Activated naive CD8-positive, alpha-beta T cell treated with anti-CD3 and anti-CD28 coated beads, Interleukin-2, amount 50 U/mL, for 16 hours (primary cell): ENCODE measurements at regions not wholly inside any gene's neighbourhood (a gene's known extent, or its start where the extent isn't known, plus 50 kb on each side); places are given as distances from the start of the nearest gene placed in this dataset.
"Not testable (repeated sequence)": the region's sequence is repeated elsewhere in the genome, so short reads cannot be mapped to it uniquely, and the experiment has no call there.

Experiments
- DNase-seq: peaks from one replicate; pipeline ENCODE4 v3.0.0-alpha.2; 2020; ENCODE audit warnings: low read depth, low spot score

DNA sequence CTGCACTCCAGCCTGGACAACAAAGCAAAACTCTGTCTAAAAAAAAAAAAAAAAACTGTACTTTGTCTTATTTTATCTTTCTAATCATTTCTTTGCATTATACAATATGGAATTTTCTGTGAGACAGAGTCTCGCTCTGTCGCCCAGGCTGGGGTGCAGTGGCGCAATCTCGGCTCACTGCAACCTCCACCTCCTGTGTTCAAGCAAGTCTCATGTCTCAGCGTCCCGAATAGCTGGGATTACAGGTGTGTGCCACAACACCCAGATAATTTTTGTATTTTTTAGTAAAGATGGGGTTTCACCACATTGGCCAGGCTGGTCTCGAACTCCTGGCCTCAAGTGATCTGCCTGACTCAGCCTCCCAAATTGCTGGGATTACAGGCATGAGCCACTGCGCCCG, 90.0 kb downstream of the MRPL14 start:
- not testable (repeated sequence) for DNase-seq

DNA sequence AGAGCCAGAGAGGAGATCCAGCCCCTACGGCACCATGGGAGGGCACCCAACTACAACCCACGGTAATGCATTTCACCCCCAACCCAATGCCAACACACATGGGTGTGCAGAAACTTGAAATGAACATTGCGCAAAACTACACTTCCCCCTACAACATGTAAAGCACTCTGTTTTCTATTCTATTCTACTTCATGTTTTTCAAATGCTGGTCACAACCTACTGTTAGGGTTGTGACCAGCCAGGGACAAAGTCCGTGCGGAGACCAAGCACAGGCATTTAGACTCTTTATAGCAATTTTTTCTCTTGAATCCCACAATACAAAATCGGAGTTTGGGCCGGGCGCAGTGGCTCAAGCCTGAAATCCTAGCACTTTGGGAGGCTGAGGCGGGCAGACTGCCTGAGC, 90.6 kb downstream of the MRPL14 start:
- DNase-seq: no peak

GRCh38 chr6:44036196-44036595, 91.1 kb downstream of the MRPL14 start:
- DNase-seq: no peak

DNA sequence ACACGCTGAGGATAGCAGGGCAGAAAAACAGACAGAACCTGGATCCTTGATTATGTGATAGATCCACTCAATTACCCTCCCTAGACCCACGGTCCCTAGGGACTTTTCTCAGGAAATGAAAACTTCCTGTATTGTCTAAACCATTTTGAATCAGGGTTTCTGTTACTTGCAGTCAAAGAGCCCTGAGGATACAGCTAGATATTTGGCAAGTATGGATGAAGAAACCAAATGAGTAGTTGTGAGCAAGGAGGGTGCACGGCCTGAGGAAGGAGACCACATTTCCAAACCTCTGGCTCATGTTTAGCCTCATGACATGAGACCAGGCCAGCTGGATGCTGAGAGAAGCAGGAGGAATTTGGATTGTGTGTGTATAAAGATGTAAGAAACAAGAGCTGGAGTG, 91.6 kb downstream of the MRPL14 start:
- DNase-seq: no peak

- DNase-seq: no peak
Measured at GRCh38 chr6:44034931-44035345, 92.3 kb downstream of the MRPL14 start.

DNA sequence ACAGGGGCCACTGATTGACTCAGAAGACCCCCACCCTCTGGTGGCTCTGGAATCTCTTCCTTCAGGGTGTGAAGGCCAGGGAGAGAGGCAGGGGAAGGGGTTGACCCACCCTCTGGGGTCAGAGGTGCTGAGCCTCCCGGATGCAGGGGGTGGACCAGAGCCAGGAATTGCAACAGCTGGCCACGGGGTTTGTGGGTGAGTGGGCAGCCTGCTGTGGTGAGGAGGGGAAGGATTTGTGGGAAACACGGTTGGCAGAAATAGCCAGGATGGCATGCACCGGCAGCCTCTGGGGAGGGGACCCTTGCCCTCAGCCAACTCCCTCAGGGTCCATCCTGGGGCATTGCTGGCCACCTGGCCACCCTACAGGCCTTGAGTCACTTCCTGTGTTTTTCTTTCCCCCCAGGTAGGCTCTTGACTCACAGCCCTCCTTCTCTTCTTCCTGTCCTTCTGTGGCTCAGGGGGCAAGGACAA, 92.8 kb downstream of the MRPL14 start:
- DNase-seq: no peak

DNA sequence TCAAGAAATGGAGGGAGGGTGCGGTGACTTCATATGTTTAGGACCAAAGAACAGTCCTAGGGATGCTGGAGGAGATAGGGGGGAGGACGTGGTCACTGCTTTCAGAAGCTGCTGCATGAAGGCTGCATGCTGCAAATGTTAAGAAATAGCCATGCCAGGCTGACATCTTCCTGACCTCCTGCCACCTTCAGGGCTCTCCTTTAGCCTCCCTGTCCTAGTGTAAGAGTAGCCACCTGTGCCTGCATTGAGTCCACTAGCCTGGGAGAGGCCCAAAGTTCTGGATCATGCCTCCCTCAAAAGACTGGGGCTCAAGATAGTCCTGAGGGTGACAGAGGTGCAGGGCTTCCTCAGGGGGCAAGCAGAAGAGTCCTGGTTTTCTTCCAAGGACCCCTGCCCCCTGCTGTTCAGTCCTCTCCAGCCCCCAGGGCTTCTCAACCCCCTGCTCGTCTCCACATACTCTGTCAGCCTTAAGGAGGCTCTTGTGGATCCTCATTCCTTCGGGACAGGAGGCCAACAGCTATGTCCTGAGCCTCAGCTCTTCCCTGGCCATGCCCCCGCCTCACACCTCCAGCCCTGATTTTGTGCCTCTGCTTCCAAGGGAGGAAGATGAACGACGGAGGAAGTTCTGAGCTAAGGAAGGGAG, 96.3 kb downstream of the MRPL14 start:
- no peak for DNase-seq

DNA sequence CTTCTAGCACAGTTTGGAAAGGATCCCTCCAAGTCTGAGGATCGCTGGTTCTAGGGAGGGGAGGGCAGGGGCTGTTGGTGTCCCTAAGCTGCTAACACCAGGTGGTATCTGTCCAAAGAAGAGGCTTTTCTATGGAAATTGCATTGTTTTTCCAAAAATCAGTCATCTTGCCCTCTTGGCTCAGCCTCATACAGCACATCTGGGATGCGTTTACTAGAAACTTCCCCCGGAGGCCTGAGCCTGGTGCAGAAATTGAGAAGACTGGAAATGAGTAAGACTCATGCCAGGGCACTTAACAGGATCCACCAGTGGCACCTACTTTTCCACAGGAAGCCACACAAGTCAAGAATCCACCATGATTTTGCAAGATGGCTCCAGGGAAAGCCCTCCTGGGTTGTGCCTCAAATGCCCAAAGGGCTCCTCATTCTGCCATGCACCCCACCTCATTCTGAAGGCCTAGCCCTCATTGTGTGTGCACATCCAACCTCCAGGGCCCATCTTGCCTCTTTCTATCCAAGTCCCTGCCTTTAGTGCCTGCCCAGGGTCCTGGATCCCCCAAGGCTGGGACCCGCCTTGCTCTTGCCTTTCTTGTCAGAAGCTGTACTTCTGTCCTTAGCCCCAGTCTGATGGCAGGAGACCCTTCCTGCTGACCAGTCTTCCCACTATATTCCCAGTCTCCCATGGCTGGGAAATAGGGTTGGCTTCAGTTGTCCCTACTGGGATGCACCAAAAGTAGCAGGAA, 97.6 kb downstream of the MRPL14 start:
- DNase-seq: no peak

DNA sequence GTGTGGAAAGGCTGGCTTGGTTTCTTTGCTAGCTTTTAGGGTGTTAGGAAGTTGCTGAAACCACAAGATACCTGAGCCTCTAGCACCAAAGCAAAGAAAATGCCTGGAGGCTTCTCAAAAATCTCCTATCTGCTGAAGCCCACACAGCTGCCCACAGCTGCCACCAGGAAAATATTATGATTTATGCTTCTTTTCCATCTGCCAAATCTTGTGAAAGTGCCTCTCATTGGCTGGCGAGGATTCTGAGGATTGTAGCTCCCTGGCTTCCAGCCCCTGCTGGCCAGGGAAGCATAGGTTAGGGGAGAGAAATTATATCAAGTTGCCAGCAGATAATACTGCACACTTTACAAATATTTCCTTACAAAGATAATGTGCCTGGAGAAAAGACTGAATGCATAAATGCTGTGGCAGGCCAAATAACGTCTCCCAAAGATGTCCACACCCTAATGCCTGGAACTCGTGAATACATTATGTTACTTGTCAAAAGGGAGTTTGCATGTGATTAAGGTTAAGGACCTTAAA, 98.4 kb downstream of the MRPL14 start:
- no peak for DNase-seq

GRCh38 chr6:44025226-44025625, 102.0 kb downstream of the MRPL14 start:
- no peak for DNase-seq

DNA sequence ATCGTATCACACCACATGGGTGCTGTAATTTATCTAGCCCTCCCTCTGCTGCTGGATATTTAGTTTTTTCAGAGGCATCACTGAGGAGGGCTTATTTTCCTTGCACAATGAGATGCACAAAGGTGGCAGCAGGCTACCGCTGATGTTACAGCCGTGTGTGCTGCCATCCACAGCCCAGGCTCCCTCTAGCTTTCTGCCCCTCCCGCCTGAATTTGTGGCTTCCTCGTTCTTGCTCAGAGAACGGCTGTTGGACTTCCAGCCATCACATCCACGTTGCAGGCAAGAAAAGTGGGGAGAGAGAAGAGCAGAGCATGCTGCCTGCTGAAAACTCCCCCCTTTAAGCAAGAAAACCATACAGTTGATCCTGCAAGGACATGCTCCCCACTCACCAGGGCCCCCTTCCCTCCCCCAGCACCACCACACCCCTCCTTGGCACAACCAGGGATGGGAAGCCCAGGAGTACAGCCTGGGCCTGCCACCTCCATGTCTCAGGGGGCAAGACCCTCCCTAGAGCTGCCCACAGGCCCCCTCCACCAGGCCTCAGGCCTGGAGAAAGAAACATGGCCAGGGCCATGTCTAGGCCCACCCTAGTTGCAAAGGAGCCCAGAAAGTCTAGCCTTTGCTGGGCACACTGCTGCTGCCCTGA, 102.6 kb downstream of the MRPL14 start:
- no peak for DNase-seq

GRCh38 chr6:44023586-44024454, 103.4 kb downstream of the MRPL14 start:
- DNase-seq: no peak

DNA sequence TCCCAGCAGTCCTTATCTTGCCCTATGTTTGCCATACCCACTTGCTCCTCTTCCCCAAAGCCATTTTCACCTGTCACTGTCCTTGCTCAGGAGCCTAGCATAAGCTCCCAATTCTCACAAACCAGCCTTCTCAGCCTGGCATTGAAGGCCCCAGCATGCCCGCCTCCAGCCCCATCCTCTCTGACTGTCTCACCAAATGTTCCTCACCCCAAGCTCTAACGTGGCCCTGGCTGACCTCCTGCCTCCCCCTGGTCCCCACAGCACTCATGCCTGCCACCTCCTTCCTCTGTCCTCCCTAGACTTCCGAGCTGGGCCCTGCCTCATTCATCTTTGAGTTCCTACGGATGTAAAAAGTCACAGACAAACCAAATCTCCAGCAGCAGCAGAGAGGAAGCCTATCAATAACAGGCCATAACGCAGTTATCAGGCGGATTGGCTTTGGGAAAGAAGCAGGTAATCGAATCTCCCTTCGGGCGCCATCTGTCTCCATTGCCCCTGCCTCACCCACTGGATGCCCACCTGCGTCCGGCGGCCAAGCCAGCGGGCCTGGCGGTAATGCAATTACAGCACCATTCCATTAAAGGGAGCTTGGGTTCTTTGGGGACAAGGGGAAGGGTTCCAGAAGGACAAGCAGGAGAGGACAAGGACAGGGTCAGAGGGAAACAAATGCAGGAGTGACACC, 104.4 kb downstream of the MRPL14 start:
- DNase-seq: no peak

DNA sequence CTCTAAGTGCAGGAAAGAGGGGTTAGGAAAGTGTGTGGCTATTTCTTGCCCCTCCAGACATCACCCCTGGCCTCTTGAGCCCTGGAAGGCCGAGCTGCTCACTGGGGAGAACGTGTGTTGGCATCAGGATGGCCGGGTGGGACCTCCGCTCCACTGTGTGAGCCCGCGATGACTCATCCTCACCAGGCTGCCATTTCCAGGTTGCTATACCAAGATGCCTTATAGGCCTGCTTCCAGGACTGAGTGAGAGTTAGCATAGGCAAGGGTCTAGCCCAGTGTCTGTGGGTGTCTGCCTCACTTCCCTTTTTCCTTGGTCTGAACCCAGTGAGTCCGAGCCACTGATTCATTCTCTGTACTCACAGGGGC, 105.0 kb downstream of the MRPL14 start:
- no peak for DNase-seq

DNA sequence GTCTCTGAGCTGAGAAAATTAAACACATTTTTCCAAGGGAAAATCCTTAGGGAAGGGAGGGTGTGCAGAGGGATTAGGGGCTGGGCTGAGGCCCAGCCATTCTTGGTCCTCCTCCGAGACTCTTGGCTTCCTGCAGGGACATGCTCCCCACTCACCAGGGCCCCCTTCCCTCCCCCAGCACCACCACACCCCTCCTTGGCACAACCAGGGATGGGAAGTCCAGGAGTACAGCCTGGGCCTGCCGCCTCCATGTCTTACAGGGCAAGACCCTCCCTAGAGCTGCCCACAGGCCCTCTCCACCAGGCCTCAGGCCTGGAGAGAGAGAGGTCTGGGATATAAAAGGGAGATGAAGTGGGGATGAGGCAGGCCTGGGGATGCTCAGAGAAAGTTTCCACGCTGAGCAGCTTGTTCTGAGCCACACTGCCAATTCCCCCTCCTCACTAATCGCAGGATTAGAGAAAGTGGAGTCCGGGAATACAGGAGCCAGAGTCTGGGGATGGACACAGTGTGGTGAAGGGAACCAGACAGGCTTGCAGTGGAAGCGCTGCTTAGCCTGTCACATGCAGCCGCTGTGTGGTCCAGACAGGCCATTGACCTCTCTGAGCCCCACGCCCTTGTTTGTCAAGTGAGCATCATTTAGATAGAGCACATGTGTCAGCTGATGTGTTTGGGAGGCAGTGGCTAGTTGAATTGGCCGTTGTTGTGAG, 105.5 kb downstream of the MRPL14 start:
- DNase-seq: no peak

DNA sequence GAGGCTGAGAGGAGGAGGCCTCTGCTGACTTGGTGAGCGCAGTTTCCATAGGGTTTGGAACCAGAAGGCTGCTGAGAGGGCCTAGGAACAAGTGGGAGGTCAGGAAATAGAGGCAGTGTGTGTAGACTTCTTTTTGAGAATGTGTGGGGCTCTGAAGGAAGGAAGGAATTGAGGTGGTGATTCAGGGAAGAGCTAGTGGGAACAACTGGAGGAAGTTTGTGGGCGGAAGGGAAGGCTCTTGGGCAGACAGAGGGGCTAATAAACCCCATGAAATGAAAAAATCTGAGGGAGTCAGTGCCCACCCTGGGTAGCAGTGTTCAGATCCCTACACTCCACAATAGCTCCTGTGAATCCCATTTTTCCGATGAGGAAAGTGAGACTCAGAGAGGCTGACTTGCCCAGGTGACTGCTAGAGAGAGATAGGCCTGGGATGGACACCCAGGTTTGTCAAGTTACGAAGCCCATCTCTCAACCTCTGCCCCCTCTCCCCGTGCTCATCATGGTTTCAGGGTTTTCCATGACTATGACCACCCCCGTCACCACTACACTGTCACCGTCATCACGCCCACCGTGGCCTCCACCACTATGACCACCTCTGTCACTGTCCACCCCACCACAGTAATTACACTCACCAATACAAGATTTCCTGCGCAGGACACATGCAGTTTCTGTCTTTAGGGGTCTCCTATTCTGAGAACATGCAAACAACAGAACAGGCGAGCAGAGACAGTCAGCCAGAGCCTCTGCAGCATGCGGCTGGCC, 106.4 kb downstream of the MRPL14 start:
- no peak for DNase-seq

- no peak for DNase-seq
Measured at GRCh38 chr6:44020148-44020547, 107.1 kb downstream of the MRPL14 start.

DNA sequence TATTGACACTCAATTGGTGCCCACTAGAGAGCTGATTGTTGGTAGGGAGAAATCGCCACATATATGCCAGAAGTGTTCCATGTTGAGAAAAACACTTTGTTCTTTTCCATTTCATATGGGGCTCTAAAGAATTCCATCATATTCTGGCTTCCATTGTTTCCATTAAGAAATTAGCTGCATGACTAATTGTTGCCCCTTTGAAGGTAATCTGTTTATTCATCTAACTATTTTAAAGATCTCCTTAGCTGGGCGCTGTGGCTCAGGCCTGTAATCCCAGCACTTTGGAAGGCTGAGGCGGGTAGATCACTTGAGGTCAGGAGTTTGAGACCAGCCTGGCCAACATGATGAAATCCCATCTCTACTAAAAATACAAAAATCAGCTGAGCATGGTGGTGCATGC, 109.9 kb downstream of the MRPL14 start:
- DNase-seq: not testable (repeated sequence)

DNA sequence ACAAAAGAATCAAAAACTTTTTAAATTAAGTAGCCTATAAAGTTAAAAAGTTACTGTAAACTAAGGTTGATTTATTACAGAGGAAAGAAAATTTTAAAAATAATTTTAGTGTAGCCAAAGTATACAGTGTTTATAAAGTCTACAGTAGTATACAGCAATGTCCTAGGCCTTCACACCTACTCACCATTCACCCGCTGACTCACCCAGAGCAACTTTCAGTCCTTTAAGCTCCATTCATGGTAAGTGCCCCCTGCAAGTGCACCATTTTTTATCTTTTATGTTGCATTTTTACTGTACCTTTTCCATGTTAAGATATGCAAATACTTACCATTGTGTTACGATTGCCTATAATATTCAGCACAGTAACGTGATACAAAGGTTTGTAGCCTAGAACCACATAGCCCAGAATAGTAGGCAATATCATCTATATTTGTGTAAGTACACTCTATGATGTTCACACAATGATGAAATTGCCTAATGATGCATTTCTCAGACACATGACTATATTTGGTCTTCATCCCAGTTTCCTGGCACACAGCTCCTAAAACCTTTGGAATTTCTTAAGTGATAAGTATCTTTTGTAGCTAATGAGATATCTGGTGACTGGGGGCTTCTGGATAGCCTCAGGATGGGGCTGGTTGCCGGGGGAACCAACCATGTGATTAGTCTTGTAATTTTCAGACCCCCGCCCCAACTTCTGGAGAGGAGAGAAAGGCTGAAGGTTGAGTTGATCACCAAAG, 111.0 kb downstream of the MRPL14 start:
- no peak for DNase-seq
